SU-DHL-6 (cell line): ENCODE measurements at regions not wholly inside any gene's neighbourhood (a gene's known extent, or its start where the extent isn't known, plus 50 kb on each side); places are given as distances from the start of the nearest gene placed in this dataset.

Experiments
- H2AFZ ChIP-seq: fragments of 200-600 bp; sonication (generic); 2 replicates; pipeline ENCODE4 v1.6.1; 2014; ENCODE audit warnings: low read depth, mild to moderate bottlenecking, moderate library complexity, mixed read lengths, antibody characterized with exemption, low read length; ENCODE audit not compliant: severe bottlenecking
- H3F3A ChIP-seq: fragments of 200-600 bp; shearing (Covaris generic); 2 replicates; pipeline ENCODE4 v1.6.0; 2016; ENCODE audit warnings: antibody characterized with exemption, mild to moderate bottlenecking; ENCODE audit not compliant: insufficient read depth
- H3K27ac ChIP-seq: fragments of 200-600 bp; sonication (generic); 2 replicates; pipeline ENCODE4 v1.5.1; 2016; ENCODE audit warnings: low read depth, mild to moderate bottlenecking, low read length, moderate library complexity, mixed read lengths
- H3K27me3 ChIP-seq: fragments of 200-600 bp; sonication (generic), shearing (Covaris generic); 2 replicates; pipeline ENCODE4 v1.6.0; 2014; ENCODE audit warnings: mild to moderate bottlenecking, low read length
- H3K36me3 ChIP-seq: fragments of 200-600 bp; sonication (generic); 2 replicates; pipeline ENCODE4 v1.6.1; 2014; ENCODE audit warnings: mild to moderate bottlenecking, low read length, mixed read lengths
- H3K4me2 ChIP-seq: fragments of 300-600, 200-600 bp; shearing (Covaris generic), sonication (generic); 2 replicates; pipeline ENCODE4 v1.6.0; 2014; ENCODE audit warnings: low read length, low read depth, mild to moderate bottlenecking; ENCODE audit not compliant: poor library complexity, severe bottlenecking
- H3K4me3 ChIP-seq: fragments of 200-600 bp; sonication (generic); 2 replicates; pipeline ENCODE4 v1.5.1; 2014; ENCODE audit warnings: antibody characterized with exemption, low read length, mild to moderate bottlenecking, mixed read lengths; ENCODE audit not compliant: insufficient read depth, poor library complexity, severe bottlenecking
- H3K79me2 ChIP-seq: fragments of 200-600 bp; sonication (generic); 2 replicates; pipeline ENCODE4 v1.6.1; 2014; ENCODE audit warnings: mild to moderate bottlenecking, low read length, moderate library complexity; ENCODE audit not compliant: insufficient read depth
- H3K9ac ChIP-seq: fragments of 200-600 bp; sonication (generic); 2 replicates; pipeline ENCODE4 v1.7.0; 2014; ENCODE audit warnings: mild to moderate bottlenecking, low read length
- H3K9me2 ChIP-seq: fragments of 200-600 bp; sonication (generic); replicated peaks from 2 replicates; pipeline ENCODE4 v1.6.1; 2014; ENCODE audit warnings: low read length; ENCODE audit not compliant: insufficient read depth
- H3K9me3 ChIP-seq: fragments of 200-600 bp; sonication (generic); 2 replicates; pipeline ENCODE4 v1.6.1; 2014; ENCODE audit warnings: low read length, mixed read lengths; ENCODE audit not compliant: insufficient read depth
- H4K20me1 ChIP-seq: fragments of 200-600 bp; sonication (generic); 2 replicates; pipeline ENCODE4 v1.6.1; 2014; ENCODE audit warnings: low read depth, mild to moderate bottlenecking, antibody characterized with exemption, low read length, moderate library complexity, mixed read lengths
- CTCF ChIP-seq: fragments of 200-600 bp; sonication (generic); IDR thresholded peaks from one replicate; pipeline ENCODE4 v1.5.1; 2017; ENCODE audit warnings: antibody characterized with exemption, mild to moderate bottlenecking, low read length, moderate library complexity; ENCODE audit not compliant: insufficient read depth, poor library complexity, severe bottlenecking
- EZH2phosphoT487 ChIP-seq: fragments of 200-600 bp; sonication (generic), shearing (Covaris generic); conservative IDR thresholded peaks from 2 replicates; pipeline ENCODE4 v1.6.1; 2018; ENCODE audit warnings: mild to moderate bottlenecking, antibody characterized with exemption, low read length, moderate library complexity, mixed read lengths

- no peak overlapping the region for H3K4me3 ChIP-seq
- H3K4me2 ChIP-seq: no peak overlapping the region
- H3K27me3 ChIP-seq: no peaks in the 10 kb centered on the region
- no peaks in the 10 kb centered on the region for H3K36me3 ChIP-seq
- no peaks in the 10 kb centered on the region for H4K20me1 ChIP-seq
- no peak overlapping the region for H3K27ac ChIP-seq
- H3K9ac ChIP-seq: no peak overlapping the region
- H3K79me2 ChIP-seq: no peaks in the 10 kb centered on the region
- TF ChIP-seq CTCF (no peak), EZH2phosphoT487 (no peak)
- no peaks in the 10 kb centered on the region for H3K9me3 ChIP-seq
- H2AFZ ChIP-seq: no peak overlapping the region
- H3K9me2 ChIP-seq: no peaks in the 10 kb centered on the region
- H3F3A ChIP-seq: peaks cover 23% of the 10 kb centered on the region
Observed at GRCh38 chr15:31464216-31465082, 137.8 kb downstream of the KLF13 start.

DNA sequence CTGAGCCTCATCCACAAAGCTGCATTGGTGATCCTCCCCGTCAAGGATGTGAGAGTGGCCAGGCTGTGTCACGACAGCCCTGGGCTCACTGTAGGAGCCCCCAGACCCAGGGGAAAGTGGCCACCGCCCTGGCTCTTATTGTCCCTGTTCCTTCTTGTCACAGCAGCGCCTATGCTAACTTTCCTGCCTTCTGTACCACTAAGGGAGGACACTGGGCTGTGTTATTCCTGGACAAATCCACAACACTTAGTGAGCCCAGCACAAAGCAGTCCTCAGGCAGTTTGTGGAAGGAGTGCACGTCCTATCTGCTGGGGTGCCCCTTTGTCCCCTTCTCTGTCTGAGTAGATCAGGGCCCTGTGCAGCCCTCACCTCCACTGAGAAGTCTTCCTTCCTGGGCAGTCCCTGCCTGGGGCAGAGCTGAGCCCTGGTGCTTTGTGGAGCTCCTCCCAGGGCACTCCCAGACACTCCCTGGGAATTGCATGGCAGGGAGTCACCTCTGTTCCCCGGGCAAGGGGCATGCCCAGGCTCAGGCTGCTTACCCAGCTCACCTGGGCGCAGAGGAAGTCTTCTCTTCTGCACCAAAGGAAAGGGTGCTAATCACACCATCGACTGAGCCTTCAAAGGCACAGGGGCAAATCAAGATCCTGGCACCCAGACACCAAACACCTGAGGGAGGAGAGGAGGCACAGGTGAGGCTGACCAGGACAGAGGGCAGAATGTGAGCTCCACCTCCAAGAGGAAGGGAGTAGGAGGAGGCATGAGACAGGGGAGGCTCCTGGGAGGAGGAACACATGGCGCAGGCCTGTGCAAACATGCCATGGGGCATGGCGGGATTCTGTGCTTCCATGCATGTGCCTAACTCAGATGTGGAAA lies 138.7 kb downstream of the KLF13 start:
- H3K27me3 ChIP-seq: no peaks in the 10 kb centered on the region

DNA sequence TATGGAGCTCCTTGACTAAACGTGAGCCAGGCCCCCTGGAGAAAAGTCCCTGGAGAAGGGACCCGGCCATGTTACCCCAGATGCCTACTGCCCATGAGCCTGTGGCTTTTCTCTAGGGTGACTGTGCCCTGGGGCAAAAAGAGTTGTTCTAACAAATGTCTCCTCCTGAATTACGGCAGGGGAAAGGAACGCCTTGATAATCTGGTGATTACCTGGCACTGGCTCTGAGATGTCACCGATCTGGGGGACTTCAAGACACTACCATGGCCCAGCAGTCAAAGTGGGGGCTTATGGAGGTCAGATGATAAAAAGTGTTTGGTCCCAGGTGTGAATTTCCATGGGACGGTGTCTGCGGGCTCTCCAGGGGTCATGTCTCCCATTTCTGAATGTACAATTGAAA lies 140.7 kb downstream of the KLF13 start:
- TF ChIP-seq CTCF (no peak), EZH2phosphoT487 (no peak)
- no peak overlapping the region for H3K4me3 ChIP-seq

More for the DNA sequence above, 138.7 kb downstream of the KLF13 start:
- Histone ChIP-seq H3K27ac (no peak overlapping the region), H4K20me1 (no peaks in the 10 kb centered on the region), H3K9me3 (no peaks in the 10 kb centered on the region), H3K4me3 (no peak overlapping the region), H3K36me3 (no peaks in the 10 kb centered on the region), H3K4me2 (no peak overlapping the region), H3K9ac (no peak overlapping the region), H3F3A (peaks cover 19% of the 10 kb centered on the region), H3K79me2 (no peaks in the 10 kb centered on the region), H2AFZ (no peak overlapping the region), H3K9me2 (no peaks in the 10 kb centered on the region)
- TF ChIP-seq EZH2phosphoT487: no peak
- TF ChIP-seq CTCF: no peak

More for the DNA sequence above, 140.7 kb downstream of the KLF13 start:
- H4K20me1 ChIP-seq: no peaks in the 10 kb centered on the region
- no peaks in the 10 kb centered on the region for H3F3A ChIP-seq
- H3K9ac ChIP-seq: no peak overlapping the region
- no peaks in the 10 kb centered on the region for H3K79me2 ChIP-seq
- no peak overlapping the region for H2AFZ ChIP-seq
- no peaks in the 10 kb centered on the region for H3K27me3 ChIP-seq
- H3K9me2 ChIP-seq: no peaks in the 10 kb centered on the region
- no peak overlapping the region for H3K4me2 ChIP-seq
- H3K36me3 ChIP-seq: no peaks in the 10 kb centered on the region
- H3K27ac ChIP-seq: no peak overlapping the region
- no peaks in the 10 kb centered on the region for H3K9me3 ChIP-seq
